ENCODE measurements at regions not wholly inside any gene's neighbourhood (a gene's known extent, or its start where the extent isn't known, plus 50 kb on each side); places are given as distances from the start of the nearest gene placed in this dataset.
A peak's percentile ranks its signal among the peaks of the same experiment; 100 is the strongest.
"Not testable (repeated sequence)": the region's sequence is repeated elsewhere in the genome, so short reads cannot be mapped to it uniquely, and the experiment has no call there.

GRCh38 chr10:6689036-6689435, 109.0 kb upstream of the PRKCQ start:
- no peak for DNase-seq (ENCODE audit: low read depth)

DNA sequence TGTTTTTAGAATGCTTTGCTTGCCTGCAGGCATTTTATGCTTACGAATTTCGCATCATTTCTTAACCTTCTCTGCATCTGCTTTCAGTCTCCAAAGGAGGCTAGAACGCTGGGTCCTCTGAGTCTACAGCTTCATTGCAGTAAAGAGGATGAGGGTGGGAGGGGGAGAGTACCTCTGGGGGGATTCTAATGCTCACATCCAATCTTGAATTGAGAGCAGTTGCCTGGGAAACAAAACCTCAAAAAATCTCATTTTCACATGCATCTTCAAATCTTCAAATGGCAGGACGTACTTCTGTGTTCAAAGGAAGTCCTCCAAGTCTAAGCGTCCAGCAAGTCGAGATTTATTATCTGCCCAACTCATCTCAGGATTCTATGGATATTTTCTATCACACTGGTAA, 100.7 kb upstream of the PRKCQ start:
- DNase-seq (ENCODE audit: low read depth) = no peak

DNA sequence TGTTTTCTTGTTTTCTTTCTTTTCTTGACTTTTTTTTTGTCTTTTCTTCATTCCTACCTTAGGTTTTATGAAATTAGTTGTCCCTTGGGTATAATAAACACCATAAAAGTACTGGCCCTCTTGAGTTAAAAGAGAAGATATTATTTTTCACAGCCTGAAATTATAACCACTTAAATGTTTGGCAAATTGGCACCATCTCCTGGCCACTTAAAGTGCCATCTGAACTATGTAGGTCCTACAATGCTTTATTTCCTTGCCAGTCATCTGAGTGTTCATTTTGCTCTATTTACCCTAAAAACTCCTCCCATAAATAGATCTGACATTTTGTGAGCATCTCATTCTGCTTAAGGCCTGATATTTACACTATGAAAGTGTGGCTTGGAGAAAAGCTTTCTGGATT, 98.9 kb upstream of the PRKCQ start:
- no peak for DNase-seq (ENCODE audit: low read depth)

- DNase-seq (ENCODE audit: low read depth) = peak; percentile 48
Measured at GRCh38 chr10:6678211-6678803, 98.2 kb upstream of the PRKCQ start.

DNA sequence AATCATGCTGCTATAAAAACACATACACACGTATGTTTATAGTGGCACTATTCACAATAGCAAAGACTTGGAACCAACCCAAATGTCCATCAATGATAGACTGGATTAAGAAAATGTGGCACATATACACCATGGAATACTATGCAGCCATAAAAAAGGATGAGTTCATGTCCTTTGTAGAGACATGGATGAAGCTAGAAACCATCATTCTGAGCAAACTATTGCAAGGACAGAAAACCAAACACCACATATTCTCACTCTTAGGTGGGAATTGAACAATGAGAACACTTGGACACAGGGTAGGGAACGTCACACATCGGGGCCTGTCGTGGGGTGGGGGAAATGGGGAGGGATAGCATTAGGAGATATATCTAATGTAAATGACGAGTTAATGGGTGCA, 97.1 kb upstream of the PRKCQ start:
- DNase-seq (ENCODE audit: low read depth) = not testable (repeated sequence)

DNA sequence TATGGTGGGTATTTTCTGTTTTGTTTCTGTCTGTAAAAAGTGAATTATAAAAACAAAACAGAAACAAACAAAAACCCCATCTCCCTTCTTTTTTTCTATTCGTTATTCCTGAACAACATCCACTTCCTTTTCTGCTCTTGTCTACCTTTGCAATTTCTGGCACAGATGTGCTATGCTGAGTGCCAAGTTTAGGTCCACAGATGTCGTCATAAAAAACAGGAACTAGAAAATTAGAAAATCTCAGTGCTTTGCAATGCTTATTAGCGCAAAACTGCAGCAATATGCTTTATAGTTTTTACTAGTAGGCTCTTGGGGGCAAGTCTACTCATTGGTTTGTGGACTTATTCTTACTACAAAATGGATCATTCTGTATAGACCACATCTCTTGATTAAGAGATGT, 94.2 kb upstream of the PRKCQ start:
- DNase-seq (ENCODE audit: low read depth) = no peak

GRCh38 chr10:6671976-6672375, 91.9 kb upstream of the PRKCQ start:
- no peak for DNase-seq (ENCODE audit: low read depth)

DNA sequence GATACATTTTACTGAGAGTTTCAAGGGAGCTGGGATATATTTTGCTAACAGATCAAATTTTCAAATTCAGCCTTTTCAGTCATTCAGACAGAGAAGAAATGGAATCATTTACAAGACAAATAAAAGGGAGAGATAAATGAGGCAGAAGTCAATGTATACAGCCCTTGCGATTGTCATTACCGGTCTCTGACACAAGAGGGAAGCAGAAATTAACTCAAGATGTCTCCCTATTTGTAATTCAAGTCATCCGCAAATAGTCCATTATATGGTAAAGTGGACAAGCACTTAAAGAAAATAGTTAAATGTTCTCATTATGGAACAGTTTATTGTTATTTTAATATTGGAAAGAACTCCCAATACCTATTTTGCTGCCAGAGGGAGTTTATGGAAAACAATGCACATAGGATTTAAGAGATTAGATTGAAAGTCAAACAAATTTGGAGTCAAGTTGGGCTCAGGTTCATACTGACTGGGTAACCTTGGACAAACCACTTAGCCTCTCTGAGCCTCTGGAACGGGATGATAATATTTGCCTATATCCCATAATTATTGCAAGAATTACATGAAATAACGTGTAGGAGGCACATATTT, 89.3 kb upstream of the PRKCQ start:
- no peak for DNase-seq (ENCODE audit: low read depth)

DNA sequence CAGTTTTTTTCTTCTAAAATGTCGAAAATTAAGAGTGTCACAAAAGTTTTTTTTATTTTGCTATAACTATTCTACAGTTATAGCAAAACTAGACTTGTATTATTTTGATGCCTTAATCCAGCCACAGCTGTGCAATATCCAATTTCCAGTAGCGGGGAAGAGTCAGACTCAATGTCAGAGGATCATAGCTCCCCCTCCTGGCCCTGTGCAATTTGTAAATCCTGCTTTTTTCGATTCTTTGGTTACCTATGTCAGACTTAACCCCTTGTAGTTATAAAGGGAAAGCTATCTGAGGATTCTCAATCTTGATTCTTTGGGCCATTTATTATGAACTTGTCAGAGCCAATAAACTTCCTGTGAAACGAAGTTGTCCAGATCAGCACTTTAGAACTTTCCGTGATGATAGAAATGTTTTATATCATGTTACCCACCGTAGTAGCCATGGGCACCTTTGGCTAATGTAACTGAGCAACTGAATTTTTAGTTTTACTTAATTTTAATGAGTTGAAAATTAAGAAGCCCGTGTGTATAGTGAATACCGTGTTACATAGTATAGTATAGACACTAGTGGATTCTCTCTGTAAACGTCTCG, 87.7 kb upstream of the PRKCQ start:
- no peak for DNase-seq (ENCODE audit: low read depth)

- no peak for DNase-seq (ENCODE audit: low read depth)
Measured at GRCh38 chr10:6667150-6667549, 87.1 kb upstream of the PRKCQ start.

GRCh38 chr10:6665847-6666246, 85.8 kb upstream of the PRKCQ start:
- DNase-seq (ENCODE audit: low read depth) = no peak

DNA sequence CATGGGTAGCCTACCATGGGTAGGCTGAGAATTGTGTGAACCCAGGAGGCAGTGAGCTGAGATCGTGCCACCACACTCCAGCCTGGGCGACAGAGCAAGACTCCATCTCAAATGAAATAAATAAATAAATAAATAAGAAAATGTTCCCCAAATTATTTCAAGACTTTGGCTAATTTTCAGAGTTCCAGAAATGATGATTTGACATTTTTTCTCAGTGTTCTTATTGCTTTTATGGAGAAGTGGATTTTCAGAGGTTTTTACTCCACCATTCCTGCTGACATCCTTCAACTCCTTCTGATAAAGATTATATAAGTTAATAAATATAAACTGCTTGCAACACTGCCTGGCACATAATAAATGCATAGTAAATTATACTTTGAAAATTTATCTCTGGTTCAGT, 80.4 kb upstream of the PRKCQ start:
- no peak for DNase-seq (ENCODE audit: low read depth)

GRCh38 chr10:6659451-6659850, 79.4 kb upstream of the PRKCQ start:
- no peak for DNase-seq (ENCODE audit: low read depth)

- no peak for DNase-seq (ENCODE audit: low read depth)
Measured at GRCh38 chr10:6657669-6658068, 77.6 kb upstream of the PRKCQ start.

DNA sequence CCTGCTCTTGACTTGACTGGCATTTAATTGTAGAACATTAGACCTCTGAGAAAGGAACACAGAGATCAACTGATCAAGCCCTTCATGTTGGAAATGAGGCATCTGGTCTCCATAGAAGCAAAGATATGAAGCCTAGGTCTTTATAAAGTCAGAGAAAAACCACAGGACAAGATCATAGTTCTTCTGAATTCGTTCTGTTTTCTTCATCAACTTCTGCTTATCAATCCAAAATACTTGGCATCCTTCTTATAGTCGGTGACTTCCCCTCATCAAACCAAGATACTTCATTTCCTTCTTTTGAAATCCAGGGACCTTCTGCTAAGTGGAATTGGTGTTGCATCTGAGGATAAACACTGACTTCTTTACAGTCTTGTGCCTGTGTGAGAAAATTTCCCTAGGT, 77.1 kb upstream of the PRKCQ start:
- DNase-seq (ENCODE audit: low read depth) = no peak

GRCh38 chr10:6654571-6654970, 74.5 kb upstream of the PRKCQ start:
- DNase-seq (ENCODE audit: low read depth) = no peak

DNA sequence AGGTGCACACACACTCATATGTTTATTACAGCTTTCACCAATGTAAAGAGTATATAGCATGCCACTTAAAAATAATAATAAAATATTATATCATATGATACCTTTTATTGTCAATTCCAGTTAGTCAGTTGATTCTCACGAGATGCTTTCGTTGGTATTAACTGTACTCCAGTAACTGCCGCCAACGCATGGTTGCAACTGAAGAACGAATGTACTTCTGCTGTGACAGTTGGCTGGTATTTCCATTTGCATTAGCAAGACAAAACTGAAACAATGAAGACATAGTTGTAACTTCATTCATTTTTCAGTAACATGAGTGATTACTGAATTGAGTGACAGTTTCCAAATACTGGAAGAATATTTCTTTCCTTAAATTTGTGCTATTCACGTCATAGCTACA, 70.5 kb upstream of the PRKCQ start:
- no peak for DNase-seq (ENCODE audit: low read depth)

DNA sequence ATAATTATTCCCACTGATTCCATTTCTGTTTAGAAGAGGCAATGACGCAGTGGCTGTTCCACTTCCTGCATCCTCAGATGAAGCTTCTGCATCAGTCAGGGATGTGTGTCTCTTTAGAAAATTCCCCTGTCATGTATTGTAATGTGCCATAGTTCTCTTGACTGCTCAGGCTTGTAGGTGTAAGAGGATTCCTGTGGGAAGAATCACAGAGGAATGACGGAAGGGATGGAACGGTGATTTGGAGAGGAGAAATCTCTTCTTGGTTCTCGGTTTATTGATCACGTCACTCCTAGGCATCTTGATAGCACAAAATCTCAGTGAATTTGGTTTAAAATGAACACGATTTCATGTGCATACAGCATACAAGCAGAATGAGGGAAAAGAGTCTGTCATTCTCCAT, 69.8 kb upstream of the PRKCQ start:
- no peak for DNase-seq (ENCODE audit: low read depth)

DNA sequence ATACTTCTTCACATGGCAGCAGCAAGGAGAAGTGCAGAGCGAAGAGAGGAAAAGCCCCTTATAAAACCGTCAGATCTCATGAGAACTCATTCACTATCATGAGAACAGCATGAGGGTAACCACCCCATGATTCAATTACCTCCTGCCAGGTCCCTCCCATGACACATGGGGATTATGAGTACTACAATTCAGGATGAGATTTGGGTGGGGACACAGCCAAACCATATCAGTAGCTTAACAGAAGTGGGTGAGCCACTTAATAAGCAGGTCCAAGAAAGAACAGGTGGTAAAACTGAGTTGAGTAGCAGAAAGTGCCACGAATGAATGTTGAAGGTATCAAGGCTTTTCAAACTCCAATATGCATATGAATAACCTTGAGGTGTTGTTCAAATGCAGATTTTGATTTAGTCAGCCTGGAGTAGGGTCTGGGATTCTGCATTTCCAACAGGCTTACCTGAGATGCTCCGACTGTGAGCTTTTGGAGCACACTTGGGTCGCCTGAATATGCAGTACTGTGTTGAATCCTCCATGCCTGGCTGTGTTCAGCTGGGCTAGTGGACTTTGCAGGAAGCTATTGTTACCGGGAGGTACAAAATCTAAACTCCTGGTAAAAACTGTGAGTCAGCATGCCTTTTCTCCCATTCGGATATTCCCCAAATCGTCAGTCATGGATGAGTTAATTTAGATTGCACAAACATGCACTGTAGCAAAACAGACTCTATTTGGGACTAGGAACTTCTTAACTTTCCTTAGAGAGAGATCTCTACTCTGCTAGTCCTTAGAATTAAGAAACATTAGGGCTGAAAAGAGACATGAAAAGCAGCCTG, 69.0 kb upstream of the PRKCQ start:
- no peak for DNase-seq (ENCODE audit: low read depth)

GRCh38 chr10:6647811-6648526, 67.9 kb upstream of the PRKCQ start:
- DNase-seq (ENCODE audit: low read depth) = peak; percentile 53

DNA sequence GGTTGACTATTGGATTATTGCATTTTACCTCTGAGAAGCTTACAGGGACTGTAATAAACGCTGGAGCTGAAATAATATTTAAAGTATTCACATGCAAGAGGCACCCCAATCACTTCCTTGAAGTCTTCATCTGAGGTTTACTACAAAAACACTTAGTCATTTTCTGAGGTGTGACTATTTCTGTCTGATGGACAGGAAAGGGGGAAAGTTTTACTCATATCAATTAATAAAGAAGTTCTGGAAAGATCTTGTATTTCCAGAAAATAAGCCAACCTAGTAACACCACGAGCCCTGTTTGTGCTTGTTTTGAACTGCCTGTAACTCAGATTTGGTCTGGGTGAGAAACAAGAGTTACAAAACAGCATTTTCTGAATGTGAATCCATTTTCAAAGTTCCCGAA, 63.9 kb upstream of the PRKCQ start:
- DNase-seq (ENCODE audit: low read depth) = no peak

DNA sequence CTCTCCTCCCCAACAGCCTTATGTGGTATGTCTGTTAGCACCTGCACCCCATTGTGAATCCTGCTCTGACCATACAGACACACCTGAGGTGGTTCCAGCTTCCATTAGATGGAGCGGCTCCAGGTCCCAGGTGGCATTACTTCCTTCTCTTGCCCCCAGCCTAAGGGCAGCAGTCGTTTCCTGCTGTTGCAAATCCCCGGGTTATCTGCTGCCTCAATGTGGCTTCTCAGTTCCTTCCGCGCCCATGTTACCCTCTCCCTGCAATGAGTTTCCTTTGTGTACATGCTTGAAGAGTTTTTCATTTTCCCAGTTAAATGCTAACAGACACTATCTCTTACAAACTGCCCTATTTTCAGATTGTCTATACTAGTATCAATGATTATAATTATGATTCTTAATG, 62.8 kb upstream of the PRKCQ start:
- no peak for DNase-seq (ENCODE audit: low read depth)

Measured in stimulated activated CD8-positive, alpha-beta memory T cell treated with anti-CD3 and anti-CD28 coated beads, Interleukin-15, amount 100 ng/mL, for 1 hour (primary cell).